C1 segment of cervical spinal cord (tissue), 14 donors: ENCODE measurements at regions not wholly inside any gene's neighbourhood (a gene's known extent, or its start where the extent isn't known, plus 50 kb on each side); places are given as distances from the start of the nearest gene placed in this dataset.
"Not testable (repeated sequence)": the region's sequence is repeated elsewhere in the genome, so short reads cannot be mapped to it uniquely, and the experiment has no call there.

ENCODE experiments used
- DNase-seq, 14 donors: peaks; one replicate each; lab custom pipeline; 2025; lab: John Stamatoyannopoulos, UW

- DNase-seq, result not testable (repeated sequence)
Observed at GRCh38 chr4:129853685-129854467, 757.9 kb downstream of the C4orf33 start.

DNA sequence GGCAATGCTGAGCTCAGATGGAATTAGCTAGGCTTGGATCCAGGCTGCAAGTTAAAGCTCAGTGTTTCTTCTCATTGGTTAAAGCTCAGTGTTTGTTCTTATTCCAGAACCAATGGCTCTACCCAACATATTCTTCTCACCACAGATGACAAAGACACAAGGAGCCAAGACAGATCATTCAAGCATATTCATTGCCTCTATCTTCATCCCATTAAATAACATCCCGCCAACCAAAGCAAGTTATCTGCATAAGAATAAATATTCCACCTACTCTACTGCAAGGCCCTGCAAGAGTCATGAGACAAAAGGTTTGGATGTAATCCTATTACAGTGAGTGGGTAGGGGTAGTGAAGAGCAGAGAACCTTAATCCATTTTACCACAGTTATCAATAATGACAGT, 766.5 kb downstream of the C4orf33 start:
- DNase-seq, result no peak

DNA sequence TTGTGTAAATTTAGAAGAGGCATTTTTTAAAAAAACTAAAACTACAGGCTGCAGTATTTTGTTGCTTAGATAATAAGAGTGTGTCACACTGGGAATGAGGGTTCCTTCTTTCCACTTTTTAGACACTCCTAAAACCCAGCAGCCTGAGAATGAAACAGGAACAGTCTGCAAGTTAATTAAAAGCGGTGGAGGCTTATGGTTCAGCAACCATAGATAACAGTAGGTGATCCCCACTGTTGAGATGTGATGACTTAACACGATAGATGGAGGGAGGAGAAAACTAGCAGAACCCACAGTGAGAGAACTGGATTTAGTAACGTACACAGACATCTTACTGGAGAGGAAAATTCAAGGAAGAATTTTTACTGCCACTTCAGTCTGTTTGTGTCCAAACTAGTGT, 767.3 kb downstream of the C4orf33 start:
- no peak for DNase-seq

DNA sequence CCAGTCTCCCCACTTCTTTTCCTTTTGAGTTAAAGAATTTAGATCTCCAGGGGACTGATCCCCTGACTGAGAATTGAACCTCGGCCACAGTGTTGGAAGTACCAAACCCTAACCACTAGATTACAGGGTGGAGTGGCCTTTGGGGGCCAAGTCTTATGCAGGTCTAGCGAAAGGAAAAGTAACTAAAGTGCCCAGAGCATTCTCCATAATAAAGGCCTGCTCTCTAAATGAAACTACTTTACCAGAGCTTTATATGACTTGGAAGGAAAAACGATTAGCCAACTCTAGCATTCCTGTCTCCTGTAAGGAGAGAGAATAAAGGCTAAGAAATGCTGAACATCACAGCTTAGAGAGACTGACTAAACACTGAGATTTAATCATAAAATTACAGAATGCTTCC, 788.0 kb downstream of the C4orf33 start:
- no peak for DNase-seq

GRCh38 chr4:129897111-129897510, 801.2 kb downstream of the C4orf33 start:
- no peak for DNase-seq

- no peak for DNase-seq
Observed at GRCh38 chr4:129899849-129900248, 803.9 kb downstream of the C4orf33 start.

- no peak for DNase-seq
Observed at GRCh38 chr4:129900430-129900953, 804.5 kb downstream of the C4orf33 start.

DNA sequence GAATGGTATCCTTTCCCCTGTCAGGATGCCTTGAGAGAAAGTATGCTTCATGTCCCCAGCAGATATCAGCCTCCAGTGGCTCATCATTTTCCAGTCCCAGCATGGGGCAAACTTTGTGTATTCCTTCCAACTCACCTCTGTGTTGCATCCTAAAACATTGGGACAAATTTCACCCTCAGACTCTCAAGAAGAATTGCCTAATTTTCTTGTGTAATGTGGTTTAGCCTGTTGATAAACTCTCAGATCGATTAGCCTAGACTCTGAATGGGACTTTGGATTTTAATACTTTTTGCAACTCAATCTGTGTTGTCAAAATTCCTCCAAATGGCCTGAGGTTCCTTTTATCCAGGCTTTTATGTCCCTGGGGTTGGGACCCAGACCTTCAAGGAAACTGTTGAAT, 805.3 kb downstream of the C4orf33 start:
- DNase-seq, result no peak

DNA sequence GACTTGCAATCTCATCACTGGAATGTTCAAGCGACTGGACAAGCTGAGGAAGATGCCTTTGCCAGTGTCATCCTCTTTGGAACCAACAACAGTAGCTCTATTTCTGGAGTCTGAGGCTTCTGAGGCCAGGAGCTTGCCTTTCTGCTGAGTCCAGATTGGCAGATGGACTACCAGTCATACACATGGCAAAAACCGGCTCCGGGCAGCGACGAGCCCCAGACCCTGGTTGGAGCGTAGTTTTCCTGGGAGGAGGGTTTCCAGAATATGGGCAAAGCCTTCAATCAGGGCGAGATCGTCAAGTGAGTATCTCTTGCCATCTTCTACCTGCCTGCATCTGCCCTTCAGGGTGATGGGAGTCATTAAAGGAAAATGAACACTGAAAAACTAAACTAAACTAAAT, 807.9 kb downstream of the C4orf33 start:
- DNase-seq, result no peak

- DNase-seq, result no peak
Observed at GRCh38 chr4:129905256-129905655, 809.3 kb downstream of the C4orf33 start.

GRCh38 chr4:129908117-129908516, 812.2 kb downstream of the C4orf33 start:
- DNase-seq, result no peak

DNA sequence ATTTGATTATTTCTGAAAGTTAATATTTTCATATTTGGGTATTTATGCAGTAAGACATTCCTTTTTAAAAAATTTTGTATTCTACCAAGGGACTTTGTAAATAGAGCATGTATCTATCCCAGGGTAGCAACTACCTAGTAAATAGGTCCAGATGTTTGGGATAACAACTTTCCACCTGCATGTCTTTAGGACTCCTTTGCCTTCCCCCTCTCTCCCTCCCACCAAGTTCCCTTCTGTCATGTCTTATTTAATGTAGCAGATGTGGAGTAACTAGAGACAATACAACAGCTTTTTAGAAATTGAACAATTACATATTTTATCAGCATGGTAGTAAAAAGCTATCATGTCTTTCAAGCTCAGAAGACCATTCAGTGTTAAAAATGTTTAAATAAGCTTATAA, 821.0 kb downstream of the C4orf33 start:
- DNase-seq, result no peak

- no peak for DNase-seq
Observed at GRCh38 chr4:129917651-129918050, 821.7 kb downstream of the C4orf33 start.

DNA sequence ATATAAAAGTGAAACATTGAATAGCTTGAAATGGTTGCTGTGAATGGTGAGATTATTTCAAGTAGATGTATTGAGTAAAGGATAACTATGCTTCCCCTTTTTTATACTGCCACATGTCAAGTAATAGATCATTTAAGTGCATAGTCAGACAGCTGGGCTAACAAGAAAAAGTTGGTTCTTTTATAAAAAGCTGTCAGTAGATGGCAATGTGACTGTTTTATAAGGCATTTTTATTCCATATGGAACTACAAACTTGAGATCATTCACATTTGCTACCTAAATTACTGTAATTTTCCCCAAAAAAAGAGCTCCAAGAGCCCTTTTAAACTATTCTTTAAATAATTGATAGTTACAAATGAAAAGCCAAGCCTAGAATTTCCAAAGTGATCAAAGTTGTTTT, 831.0 kb downstream of the C4orf33 start:
- no peak for DNase-seq

- DNase-seq, result no peak
Observed at GRCh38 chr4:129929052-129929451, 833.1 kb downstream of the C4orf33 start.

- DNase-seq, result no peak
Observed at GRCh38 chr4:129929984-129930383, 834.0 kb downstream of the C4orf33 start.

DNA sequence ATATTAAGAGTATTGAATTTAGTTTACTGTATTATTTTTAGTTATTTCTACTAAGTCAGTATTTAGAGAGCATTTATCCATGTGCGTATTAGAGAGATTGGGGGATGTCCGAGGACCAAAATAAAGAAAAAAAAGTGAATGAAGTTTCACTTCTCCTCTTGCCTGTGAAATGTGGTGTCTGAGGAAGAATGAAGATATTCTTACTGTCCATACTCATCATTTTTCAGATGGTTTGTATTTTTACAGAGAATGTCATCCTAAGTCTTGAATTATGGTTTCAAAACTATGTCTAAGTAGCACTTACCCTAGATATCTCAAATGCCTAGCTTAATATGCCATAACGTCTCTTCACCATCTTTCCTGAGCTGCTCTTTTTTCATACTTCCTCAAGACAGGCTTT, 854.3 kb downstream of the C4orf33 start:
- DNase-seq, result no peak

DNA sequence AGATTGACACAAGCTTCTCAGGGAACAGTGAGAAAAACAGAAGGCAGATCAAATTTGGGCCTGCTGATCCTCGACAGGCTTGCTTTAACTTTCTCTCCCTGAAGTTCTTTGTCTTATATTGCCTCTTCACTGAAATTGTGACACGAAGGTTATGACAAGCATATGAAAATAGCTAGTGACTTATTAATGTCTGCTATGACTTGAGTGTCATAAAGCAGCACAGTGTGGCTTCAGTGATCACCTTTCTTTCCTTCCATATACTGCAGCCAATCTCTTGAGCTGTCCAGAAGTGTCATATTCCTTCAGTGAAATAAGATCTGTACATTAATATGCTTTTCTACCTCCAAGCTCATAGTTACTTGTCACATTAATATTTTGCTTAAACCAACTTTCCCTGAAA, 870.2 kb downstream of the C4orf33 start:
- no peak for DNase-seq

DNA sequence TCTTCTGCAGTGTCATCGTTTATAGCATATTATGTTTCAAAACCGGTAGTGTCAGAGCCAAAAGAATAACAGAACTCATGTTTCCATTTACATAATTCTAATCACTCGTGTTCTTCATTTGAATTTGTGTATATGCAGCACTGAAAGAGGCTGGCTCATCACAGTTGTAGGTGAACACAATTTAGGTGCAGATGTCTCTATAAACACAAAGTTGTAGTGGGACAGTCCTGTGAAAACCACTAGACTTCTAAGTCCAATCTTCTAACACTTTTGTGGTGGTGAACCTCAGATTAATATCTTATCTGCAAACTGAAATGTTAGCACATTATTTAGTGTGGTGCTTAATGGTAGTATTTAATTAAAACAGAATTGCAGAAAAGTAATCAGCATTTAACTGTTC, 872.4 kb downstream of the C4orf33 start:
- DNase-seq, result no peak

DNA sequence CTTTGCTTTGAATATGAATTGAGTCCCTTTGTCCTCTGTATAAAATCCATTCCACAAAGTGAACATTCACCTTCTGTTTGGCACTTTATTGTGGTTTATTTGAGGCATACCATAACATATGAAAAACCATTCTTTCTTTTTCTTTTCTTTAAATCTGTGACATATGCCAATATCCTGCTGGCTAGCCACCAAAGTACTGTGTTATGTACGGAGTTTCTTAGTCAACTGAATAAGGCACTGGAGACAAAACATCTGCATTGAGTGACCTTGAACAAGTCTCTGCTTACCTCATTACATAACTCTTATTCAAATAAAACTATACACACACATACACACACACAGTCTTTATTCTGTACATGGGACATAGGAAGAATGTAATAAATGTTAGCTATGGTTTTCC, 872.8 kb downstream of the C4orf33 start:
- no peak for DNase-seq

DNA sequence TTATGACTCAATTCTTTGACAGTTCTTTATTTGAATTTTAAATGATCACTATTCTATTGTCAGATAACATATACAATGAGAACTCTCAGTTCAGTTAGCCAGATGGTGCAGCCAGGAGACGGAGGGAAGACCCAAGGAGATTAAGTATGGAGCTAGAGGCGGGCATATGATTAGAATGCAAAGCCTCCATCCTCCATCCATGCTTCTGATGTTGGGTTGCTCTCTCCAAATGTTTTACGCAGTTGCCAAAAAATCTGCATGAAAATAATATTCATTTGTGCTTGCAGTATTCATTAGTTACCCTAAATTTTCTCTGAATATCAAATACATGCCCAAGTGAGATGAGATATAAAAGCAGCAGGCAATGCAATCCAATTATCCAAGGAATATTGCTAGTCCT, 874.8 kb downstream of the C4orf33 start:
- no peak for DNase-seq

DNA sequence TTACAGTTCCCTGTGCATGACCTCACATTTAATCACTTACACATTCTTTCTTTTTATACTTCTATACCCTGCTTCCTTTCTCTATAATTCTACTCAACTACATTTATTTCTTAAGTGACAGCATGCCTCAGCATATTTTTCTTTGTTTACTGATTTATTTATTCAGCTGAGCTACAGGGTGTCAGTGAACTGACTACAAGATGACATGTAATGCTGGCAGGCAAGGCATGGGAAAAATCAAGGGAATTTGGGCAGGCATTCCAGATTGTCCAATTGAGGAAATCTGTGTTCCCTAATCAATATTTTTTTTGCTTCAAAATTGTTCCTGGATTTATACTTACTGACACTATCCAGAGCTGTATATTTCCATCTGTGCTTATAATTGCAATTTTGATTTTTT, 875.5 kb downstream of the C4orf33 start:
- no peak for DNase-seq

DNA sequence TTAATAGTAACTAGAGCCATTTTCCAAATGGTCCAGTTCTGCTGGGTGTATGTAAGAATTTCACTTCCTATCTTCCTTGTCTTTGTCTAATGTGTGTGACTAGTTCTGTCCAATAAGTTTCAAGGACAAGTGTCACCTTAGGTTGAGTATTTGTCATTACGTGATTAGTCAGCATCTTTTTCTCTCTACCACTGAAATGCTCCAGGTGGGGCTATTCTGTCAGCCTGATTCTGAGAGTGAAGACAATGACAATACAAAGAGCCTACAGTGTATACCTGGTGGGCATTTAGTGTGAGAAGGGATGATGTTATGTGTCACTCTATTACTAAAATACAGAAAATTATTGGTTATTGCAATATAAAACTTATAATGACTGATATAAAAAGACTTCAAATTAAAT, 876.3 kb downstream of the C4orf33 start:
- no peak for DNase-seq

DNA sequence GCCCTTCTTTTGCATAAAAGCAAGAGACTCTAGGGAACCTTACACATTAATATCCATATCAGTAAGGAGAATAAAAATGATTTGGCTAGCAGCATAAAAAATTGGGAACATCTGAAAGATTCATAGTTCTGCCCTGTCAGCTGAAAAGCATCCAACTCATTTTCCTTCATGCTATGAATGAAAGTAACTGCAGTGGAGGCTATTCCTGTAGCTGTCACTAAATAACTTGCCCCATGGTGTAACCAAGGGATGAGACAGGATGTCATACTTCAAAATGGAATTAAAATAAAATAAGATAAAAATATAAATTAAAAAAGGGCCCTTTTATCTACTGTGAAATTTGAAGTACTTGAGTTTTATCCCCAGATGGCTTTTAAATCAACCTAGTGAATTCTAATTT, 878.8 kb downstream of the C4orf33 start:
- DNase-seq, result no peak
